Activated naive CD8-positive, alpha-beta T cell treated with anti-CD3 and anti-CD28 coated beads, Interleukin-2, amount 10 ng/mL, durations not matched to agents 7 days and 5 days (primary cell): ENCODE measurements at regions not wholly inside any gene's neighbourhood (a gene's known extent, or its start where the extent isn't known, plus 50 kb on each side); places are given as distances from the start of the nearest gene placed in this dataset.

Experiments
- ATAC-seq: fragments of 150-1000 bp; cut with Tn5 transposase; one replicate; pipeline ENCODE4 v1.10.0; 2021; ENCODE audit warnings: low read depth, moderate library complexity
- POLR2A ChIA-PET: fragments of 350-600 bp; sonication (Branson Sonifier 250); formaldehyde crosslinking; loops from one replicate; lab custom pipeline; 2021; ENCODE audit warnings: antibody characterized with exemption; lab: Charles Lee
- DNase-seq: peaks from one replicate; pipeline ENCODE4 v3.0.0; 2021
- H3K27ac Mint-ChIP-seq: one replicate; pipeline ENCODE4 v1.8.0; 2022; ENCODE audit warnings: mild to moderate bottlenecking, mixed read lengths
- H3K27me3 Mint-ChIP-seq: one replicate; pipeline ENCODE4 v1.8.0; 2022; ENCODE audit warnings: mild to moderate bottlenecking, moderate library complexity, mixed read lengths
- H3K36me3 Mint-ChIP-seq: one replicate; pipeline ENCODE4 v1.8.0; 2021; ENCODE audit warnings: mild to moderate bottlenecking, mixed read lengths
- H3K4me1 Mint-ChIP-seq: one replicate; pipeline ENCODE4 v1.8.0; 2021; ENCODE audit warnings: mixed read lengths
- H3K4me3 Mint-ChIP-seq: one replicate; pipeline ENCODE4 v1.8.0; 2022; ENCODE audit warnings: mild to moderate bottlenecking, moderate library complexity, mixed read lengths
- H3K9me3 Mint-ChIP-seq: one replicate; pipeline ENCODE4 v1.8.0; 2021; ENCODE audit warnings: mixed read lengths

DNA sequence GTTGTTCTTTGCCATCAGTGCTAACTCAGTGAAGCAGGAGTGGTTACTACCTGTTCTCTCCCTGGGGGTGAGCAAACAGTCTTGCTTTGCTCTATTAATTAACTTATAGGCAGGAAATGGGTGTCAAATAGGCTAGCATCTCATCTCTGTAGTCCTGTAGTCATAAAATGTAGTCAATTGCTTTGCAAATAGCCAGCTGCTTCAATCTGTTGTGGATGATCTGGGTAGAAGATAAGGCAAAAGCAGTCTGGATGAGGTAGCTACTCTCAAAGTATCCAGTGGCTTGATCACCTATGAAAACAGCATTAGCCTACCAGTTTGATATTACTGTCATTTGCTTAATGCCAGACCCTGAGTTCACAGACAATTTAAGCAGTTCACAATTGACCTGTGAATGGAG is 369.0 kb upstream of the TMTC1 start:
- Mint-ChIP-seq H3K27me3 (no peaks in the 10 kb centered on the region), H3K9me3 (peaks cover 5% of the 10 kb centered on the region), H3K4me1 (no peaks in the 10 kb centered on the region), H3K4me3 (no peak overlapping the region), H3K27ac (no peak overlapping the region), H3K36me3 (no peaks in the 10 kb centered on the region)
- ATAC-seq (no peak), DNase-seq (no peak)
- POLR2A ChIA-PET = no interaction called here

DNA sequence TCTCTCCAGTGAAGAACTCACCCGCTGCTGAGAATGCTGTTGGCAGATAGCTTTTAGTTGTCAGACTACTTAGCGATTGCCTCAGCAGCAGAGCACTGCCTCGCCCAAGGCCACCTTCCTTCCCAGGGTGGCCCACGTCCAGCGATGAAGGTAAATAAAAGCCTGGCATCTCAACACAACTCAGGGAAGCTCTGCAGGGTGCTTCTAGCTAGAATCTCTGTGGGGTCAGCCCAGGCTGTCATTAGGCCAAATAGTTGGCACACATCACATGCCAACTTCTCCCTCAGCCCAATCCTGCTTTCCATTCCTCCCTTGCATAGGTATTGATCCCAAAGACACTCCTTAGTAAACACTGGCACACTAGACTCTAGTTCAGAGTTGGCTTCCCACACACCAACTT is 368.1 kb upstream of the TMTC1 start:
- H3K27me3 Mint-ChIP-seq = no peaks in the 10 kb centered on the region
- H3K4me1 Mint-ChIP-seq = no peaks in the 10 kb centered on the region
- ATAC-seq (no peak), DNase-seq (no peak)
- H3K27ac Mint-ChIP-seq = no peak overlapping the region
- POLR2A ChIA-PET = no interaction called here
- H3K36me3 Mint-ChIP-seq = no peaks in the 10 kb centered on the region
- peaks cover 5% of the 10 kb centered on the region for H3K9me3 Mint-ChIP-seq
- H3K4me3 Mint-ChIP-seq = no peak overlapping the region

DNA sequence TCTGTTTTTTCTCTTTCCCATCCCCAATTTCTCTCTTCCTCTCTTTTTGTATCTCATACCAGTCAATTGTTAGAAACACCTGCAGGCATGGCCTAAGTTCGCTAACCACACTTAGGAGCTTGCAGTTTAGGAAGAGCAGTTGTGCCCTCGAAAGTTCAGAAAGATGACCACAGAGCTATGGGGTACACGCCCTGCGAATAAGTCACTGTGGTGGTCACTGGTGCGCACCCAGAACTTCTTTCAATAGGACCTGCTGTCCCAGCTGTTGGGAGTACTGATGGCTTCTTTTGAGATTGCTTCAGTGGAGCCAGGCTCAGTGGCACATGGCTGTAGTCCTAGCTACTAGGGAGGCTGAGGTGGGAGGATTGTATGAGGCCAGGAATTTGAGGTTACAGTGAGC is 362.8 kb upstream of the TMTC1 start:
- Mint-ChIP-seq H3K4me1 (no peaks in the 10 kb centered on the region), H3K27me3 (no peaks in the 10 kb centered on the region), H3K36me3 (no peaks in the 10 kb centered on the region), H3K4me3 (no peak overlapping the region), H3K27ac (no peak overlapping the region), H3K9me3 (peaks cover 2% of the 10 kb centered on the region)
- POLR2A ChIA-PET = no interaction called here
- DNase-seq (no peak), ATAC-seq (no peak)

DNA sequence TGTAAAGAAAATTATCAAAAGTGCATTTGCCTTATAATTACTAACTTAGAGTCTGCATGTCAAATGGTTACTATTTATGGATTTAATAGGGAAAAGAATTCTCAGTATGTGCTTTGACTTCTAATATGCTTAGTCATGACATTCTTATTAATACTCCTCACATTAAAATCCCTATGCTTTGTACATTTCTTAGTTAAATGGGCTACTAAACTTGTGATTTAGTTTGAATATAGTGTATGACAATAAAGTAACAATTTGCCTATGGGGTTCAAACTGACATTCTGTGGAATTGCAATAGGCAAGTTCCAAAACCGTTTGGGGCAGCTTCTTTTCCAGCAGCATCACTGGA is 361.9 kb upstream of the TMTC1 start:
- Mint-ChIP-seq H3K27ac (no peak overlapping the region), H3K27me3 (no peaks in the 10 kb centered on the region), H3K4me3 (no peak overlapping the region), H3K36me3 (no peaks in the 10 kb centered on the region), H3K4me1 (no peaks in the 10 kb centered on the region), H3K9me3 (peaks cover 1% of the 10 kb centered on the region)
- POLR2A ChIA-PET = no interaction called here
- ATAC-seq (no peak), DNase-seq (no peak)

DNA sequence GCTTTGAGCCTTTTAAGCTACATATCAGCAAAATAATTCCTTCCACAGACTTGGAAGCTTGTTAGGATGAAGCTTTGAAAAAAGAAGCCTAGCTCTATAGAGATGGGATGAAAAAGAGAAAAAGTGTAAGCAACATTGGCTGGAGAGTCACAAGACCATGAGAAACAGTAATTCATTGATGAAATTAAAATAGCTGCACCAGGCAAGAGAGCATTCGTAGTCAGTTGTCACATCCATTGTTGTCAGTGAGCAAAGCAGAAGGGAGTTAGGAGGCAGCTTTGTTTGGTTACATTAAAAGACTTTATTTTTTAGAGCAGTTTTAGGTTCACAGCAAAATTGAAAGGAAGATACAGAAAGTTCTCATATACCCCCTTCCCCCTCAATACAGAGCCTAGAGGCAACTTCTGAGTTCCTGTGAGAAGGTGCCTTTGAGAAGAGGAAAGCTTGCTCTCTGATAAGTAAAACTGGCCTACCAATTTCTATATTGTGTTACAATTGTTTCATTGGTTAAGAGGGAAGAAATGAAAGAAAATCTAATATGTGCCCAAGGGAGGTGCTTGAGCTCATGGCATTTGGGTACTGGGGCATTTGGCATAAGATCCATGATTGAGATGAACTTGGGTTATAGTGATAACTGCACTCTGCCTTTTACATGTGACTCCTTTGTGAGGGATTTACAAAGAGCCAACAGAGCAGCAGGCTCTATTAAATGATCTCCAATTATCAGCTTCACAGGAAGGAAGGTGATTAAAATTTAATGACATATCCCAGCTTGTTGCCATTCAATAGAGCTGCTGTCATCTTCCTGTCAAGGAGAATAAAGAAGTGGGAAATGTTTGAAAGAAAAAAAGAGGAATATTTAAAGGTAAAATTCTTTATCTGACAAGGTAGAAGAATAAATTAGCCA is 361.3 kb upstream of the TMTC1 start:
- no peak overlapping the region for H3K4me3 Mint-ChIP-seq
- H3K36me3 Mint-ChIP-seq = no peaks in the 10 kb centered on the region
- H3K27ac Mint-ChIP-seq = no peak overlapping the region
- ATAC-seq (no peak), DNase-seq (no peak)
- POLR2A ChIA-PET = no interaction called here
- no peaks in the 10 kb centered on the region for H3K27me3 Mint-ChIP-seq
- peaks cover 1% of the 10 kb centered on the region for H3K9me3 Mint-ChIP-seq
- no peaks in the 10 kb centered on the region for H3K4me1 Mint-ChIP-seq

DNA sequence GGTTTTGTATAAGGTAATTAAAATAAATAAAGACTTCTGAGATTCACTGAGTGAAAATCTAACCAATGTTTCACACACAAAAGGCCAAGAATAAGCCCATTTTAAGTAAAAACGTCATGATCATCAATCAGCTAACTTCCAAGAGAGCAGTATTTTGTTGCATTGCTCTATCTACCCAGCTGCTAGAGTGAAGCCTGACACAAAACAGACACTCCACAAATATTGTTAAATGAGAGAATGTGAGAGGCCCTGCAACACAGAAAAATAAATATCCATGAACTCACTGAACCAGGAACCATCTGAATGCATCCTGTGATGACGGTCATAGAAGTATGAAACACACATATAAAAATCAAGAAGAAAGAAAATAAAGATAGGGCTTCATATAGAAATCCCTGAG is 358.6 kb upstream of the TMTC1 start:
- DNase-seq (no peak), ATAC-seq (no peak)
- Mint-ChIP-seq H3K36me3 (no peaks in the 10 kb centered on the region), H3K4me1 (no peaks in the 10 kb centered on the region), H3K27ac (no peak overlapping the region), H3K27me3 (no peaks in the 10 kb centered on the region), H3K4me3 (no peak overlapping the region), H3K9me3 (peaks cover 1% of the 10 kb centered on the region)
- POLR2A ChIA-PET = no interaction called here

DNA sequence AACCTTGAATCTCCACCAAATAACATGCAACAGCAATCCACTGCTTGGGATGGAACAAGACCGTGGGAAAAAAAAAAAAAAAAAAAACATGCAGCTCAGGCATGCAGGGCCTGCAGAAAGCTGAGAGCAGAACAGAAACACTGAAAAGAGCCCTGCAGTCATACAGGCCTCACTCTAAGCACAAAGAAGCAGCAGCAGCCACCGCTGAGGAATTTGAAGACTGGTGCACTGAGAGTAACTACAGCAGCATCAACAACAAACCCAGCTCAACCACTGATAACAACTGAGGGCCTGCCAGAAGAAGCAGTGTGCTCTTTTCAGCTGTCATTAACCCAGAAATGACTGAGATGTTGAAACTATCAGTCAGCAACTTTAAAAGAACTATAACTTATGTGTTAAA is 354.7 kb upstream of the TMTC1 start:
- Mint-ChIP-seq H3K4me3 (no peak overlapping the region), H3K27ac (no peak overlapping the region), H3K4me1 (no peaks in the 10 kb centered on the region), H3K27me3 (no peaks in the 10 kb centered on the region), H3K9me3 (no peaks in the 10 kb centered on the region), H3K36me3 (no peaks in the 10 kb centered on the region)
- ATAC-seq (no peak), DNase-seq (no peak)
- POLR2A ChIA-PET = no interaction called here

DNA sequence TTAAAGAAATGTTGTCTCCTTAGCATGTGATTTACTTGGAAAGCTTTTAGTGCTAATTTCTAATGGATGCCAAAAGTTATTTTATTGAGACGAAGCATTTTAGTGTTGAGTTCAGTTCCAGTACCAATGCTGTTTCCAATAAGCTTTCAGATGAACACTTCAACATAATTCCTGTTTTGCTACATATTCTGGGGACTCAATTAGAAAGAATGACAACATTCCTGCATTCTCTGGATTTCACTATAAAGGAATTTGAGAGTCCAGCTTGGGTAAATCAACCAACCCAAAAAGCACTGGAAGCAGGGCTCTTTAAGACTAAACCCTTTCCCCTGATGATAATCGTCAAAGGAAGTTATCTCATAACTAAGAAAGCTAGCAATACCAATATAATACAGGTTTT is 353.0 kb upstream of the TMTC1 start:
- H3K36me3 Mint-ChIP-seq = no peaks in the 10 kb centered on the region
- no peaks in the 10 kb centered on the region for H3K4me1 Mint-ChIP-seq
- H3K4me3 Mint-ChIP-seq = no peak overlapping the region
- H3K27ac Mint-ChIP-seq = no peak overlapping the region
- no peak for ATAC-seq
- peaks cover 2% of the 10 kb centered on the region for H3K27me3 Mint-ChIP-seq
- DNase-seq = no peak
- POLR2A ChIA-PET = no interaction called here
- no peaks in the 10 kb centered on the region for H3K9me3 Mint-ChIP-seq

DNA sequence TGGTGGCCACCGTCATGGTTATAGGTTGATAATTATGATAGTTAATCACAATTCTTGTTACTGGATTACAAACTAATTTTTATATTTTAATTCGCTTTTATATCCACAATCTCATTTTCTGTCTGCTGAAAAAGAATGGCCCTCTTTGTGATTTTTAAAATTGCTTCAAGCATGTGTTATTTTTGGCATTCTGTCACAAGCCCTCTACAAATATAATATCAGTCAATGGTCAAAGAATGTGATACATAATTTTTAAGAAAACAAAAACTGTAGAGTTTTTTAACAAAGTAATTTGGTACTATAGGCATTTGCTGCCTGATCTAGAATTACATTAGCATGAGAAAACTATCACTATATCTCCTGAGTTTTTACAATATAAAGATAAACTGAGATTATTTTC is 352.0 kb upstream of the TMTC1 start:
- no peaks in the 10 kb centered on the region for H3K9me3 Mint-ChIP-seq
- peaks cover 2% of the 10 kb centered on the region for H3K27me3 Mint-ChIP-seq
- H3K4me3 Mint-ChIP-seq = no peak overlapping the region
- H3K4me1 Mint-ChIP-seq = no peaks in the 10 kb centered on the region
- POLR2A ChIA-PET = no interaction called here
- DNase-seq (no peak), ATAC-seq (no peak)
- no peaks in the 10 kb centered on the region for H3K36me3 Mint-ChIP-seq
- H3K27ac Mint-ChIP-seq = no peak overlapping the region

DNA sequence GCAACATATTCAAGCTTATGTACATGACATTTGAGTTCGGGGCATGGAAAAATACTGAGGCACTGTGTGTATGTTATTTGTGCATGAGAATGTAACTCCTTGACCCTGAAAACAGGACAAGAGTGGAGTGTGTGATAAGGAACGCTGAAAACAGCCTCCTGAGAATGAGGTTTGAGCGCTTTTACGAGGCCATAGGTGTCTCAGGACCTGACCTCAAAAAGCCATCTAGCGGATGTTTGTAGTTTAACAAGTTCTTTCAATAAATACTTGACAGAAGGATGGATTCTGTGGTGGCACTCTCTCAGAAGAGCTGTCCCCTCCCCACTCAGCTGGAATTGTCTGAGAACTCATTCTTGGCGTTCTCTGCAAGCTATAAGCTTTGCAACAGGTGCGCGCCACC is 350.5 kb upstream of the TMTC1 start:
- POLR2A ChIA-PET = no interaction called here
- H3K27ac Mint-ChIP-seq = no peak overlapping the region
- H3K36me3 Mint-ChIP-seq = no peaks in the 10 kb centered on the region
- no peaks in the 10 kb centered on the region for H3K9me3 Mint-ChIP-seq
- no peaks in the 10 kb centered on the region for H3K4me1 Mint-ChIP-seq
- H3K27me3 Mint-ChIP-seq = peaks cover 2% of the 10 kb centered on the region
- no peak overlapping the region for H3K4me3 Mint-ChIP-seq
- ATAC-seq = no peak
- DNase-seq = no peak

DNA sequence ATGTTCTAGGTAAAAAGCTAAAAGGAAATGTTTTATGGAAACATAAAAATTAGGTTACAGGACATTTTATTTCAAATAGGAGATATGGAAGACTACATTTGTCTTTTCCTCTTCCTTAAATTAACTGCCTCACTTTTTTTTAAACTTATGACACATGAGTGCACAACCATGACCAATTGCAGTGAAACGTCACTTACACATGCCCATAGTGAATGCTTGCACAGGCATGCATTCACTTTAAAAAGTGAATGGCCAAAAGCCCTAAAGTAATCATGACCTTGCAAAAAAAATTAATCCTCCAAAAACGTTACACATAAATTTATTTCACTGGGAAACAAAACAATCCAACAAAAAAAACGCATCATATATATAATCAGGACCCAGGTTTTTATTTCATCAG is 343.2 kb upstream of the TMTC1 start:
- no peak for DNase-seq
- H3K4me1 Mint-ChIP-seq = no peaks in the 10 kb centered on the region
- no peaks in the 10 kb centered on the region for H3K9me3 Mint-ChIP-seq
- H3K27ac Mint-ChIP-seq = no peak overlapping the region
- H3K27me3 Mint-ChIP-seq = no peaks in the 10 kb centered on the region
- POLR2A ChIA-PET = no interaction called here
- no peak overlapping the region for H3K4me3 Mint-ChIP-seq
- no peak for ATAC-seq
- no peaks in the 10 kb centered on the region for H3K36me3 Mint-ChIP-seq

DNA sequence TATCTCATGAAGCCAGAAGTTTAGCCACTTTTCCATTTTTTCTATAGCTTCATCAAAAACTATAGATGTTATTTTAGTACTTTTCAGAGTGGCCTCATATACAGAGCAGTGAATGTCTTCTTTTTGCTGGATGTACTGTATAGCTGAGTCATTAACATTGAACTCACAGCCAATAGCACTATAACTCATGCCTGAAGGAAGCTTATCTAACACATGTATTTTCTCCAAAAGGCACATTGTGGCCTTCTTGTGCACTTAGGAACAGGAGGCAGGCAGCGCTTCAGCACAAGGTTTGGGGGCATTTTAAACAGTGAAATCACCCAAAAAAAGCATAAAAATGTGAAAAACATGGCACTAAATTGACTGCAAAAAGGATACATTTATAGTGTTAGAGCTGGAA is 336.8 kb upstream of the TMTC1 start:
- no peak for DNase-seq

DNA sequence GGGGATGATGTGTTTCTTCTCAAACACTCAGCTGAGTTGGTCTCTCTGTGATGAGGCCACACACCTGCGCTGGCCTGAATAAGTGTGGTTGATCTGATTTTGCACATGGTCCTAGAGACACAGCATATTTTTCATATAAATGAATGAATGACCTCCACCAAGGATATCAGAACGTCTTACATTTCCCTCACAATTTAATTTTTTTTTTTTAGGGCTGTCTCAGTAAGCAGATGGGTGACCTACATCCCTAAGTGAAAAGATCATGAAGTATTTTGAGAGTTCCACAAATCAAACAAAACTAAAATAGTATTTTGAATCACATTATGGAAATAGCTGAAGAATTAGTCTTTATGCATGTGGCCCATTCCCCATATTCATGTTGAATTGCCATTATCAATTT is 333.7 kb upstream of the TMTC1 start:
- ATAC-seq (no peak), DNase-seq (no peak)
- POLR2A ChIA-PET = no interaction called here
- no peak overlapping the region for H3K4me3 Mint-ChIP-seq
- no peaks in the 10 kb centered on the region for H3K36me3 Mint-ChIP-seq
- H3K9me3 Mint-ChIP-seq = peaks cover 2% of the 10 kb centered on the region
- no peak overlapping the region for H3K27ac Mint-ChIP-seq
- H3K27me3 Mint-ChIP-seq = no peaks in the 10 kb centered on the region
- H3K4me1 Mint-ChIP-seq = no peaks in the 10 kb centered on the region

More for the DNA sequence above, 336.8 kb upstream of the TMTC1 start:
- Mint-ChIP-seq H3K36me3 (no peaks in the 10 kb centered on the region), H3K4me3 (no peak overlapping the region), H3K27me3 (no peaks in the 10 kb centered on the region), H3K9me3 (peaks cover 2% of the 10 kb centered on the region), H3K27ac (no peak overlapping the region), H3K4me1 (no peaks in the 10 kb centered on the region)
- POLR2A ChIA-PET = no interaction called here
- ATAC-seq = no peak

DNA sequence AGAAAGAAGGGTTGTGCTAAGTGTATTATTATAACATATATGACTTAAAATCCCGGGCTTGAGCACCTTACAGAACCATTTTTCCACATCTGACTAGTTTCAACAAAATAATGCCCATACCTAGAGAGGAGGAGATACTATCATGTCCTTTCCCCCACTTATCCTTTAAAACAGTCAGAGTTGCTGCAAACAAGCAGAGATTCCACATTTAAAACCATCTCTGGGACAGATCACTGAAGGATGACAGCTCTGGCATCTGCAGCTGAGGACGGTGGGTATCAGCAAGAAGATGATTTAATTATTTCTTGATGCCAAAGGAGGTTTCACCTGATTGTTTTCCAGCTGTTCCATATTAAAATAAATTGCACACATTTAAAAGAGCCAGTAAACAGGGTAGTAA is 328.0 kb upstream of the TMTC1 start:
- Mint-ChIP-seq H3K4me1 (no peaks in the 10 kb centered on the region), H3K9me3 (peaks cover 7% of the 10 kb centered on the region), H3K27me3 (no peaks in the 10 kb centered on the region), H3K4me3 (no peak overlapping the region), H3K36me3 (no peaks in the 10 kb centered on the region), H3K27ac (no peak overlapping the region)
- DNase-seq = no peak
- POLR2A ChIA-PET = no interaction called here
- no peak for ATAC-seq
